GM23338 (cell line): ENCODE measurements at regions not wholly inside any gene's neighbourhood (a gene's known extent, or its start where the extent isn't known, plus 50 kb on each side); places are given as distances from the start of the nearest gene placed in this dataset.
A peak's percentile ranks its signal among the peaks of the same experiment; 100 is the strongest.

ENCODE experiments used
- ATAC-seq: fragments of 200-7000 bp; cut with Tn5 transposase; 3 replicates; pipeline ENCODE4 v1.9.1; 2020
- DNase-seq: peaks from one replicate; pipeline ENCODE4 v3.0.0-alpha.2; 2015; ENCODE audit warnings: low spot score
- H2AFZ ChIP-seq: fragments of 200-600 bp; sonication (generic); 2 replicates; pipeline ENCODE4 v1.8.0; 2016; ENCODE audit warnings: antibody characterized with exemption, mild to moderate bottlenecking, moderate library complexity
- H3F3A ChIP-seq: fragments of 200-600 bp; sonication (generic); replicated peaks from 2 replicates; pipeline ENCODE4 v1.8.0; 2017; ENCODE audit warnings: antibody characterized with exemption, mixed run types, low read depth
- H3K27ac ChIP-seq: fragments of 200-600 bp; sonication (generic); 2 replicates; pipeline ENCODE4 v1.6.1; 2016; ENCODE audit warnings: low read depth
- H3K27me3 ChIP-seq: fragments of 200-600 bp; sonication (generic); 2 replicates; pipeline ENCODE4 v1.8.0; 2016; ENCODE audit warnings: mild to moderate bottlenecking, mixed run types, moderate library complexity; ENCODE audit not compliant: insufficient read depth
- H3K36me3 ChIP-seq: fragments of 200-600 bp; sonication (generic); 2 replicates; pipeline ENCODE4 v1.8.0; 2016; ENCODE audit warnings: mild to moderate bottlenecking; ENCODE audit not compliant: insufficient read depth
- H3K4me1 ChIP-seq: fragments of 200-600 bp; sonication (generic); 2 replicates; pipeline ENCODE4 v1.8.0; 2016; ENCODE audit warnings: mild to moderate bottlenecking, moderate library complexity; ENCODE audit not compliant: insufficient read depth
- H3K4me2 ChIP-seq: fragments of 200-600 bp; sonication (generic); 2 replicates; pipeline ENCODE4 v1.7.1; 2017; ENCODE audit warnings: mixed run types
- H3K4me3 ChIP-seq: fragments of 200-600 bp; sonication (generic); 2 replicates; pipeline ENCODE4 v1.6.1; 2016; ENCODE audit warnings: mixed run types
- H3K79me2 ChIP-seq: fragments of 200-600 bp; sonication (generic); replicated peaks from 2 replicates; pipeline ENCODE4 v1.8.0; 2017; ENCODE audit warnings: mild to moderate bottlenecking; ENCODE audit not compliant: insufficient read depth
- H3K9me2 ChIP-seq: fragments of 200-600 bp; sonication (generic); 2 replicates; pipeline ENCODE4 v1.8.0; 2017; ENCODE audit not compliant: insufficient read depth
- H4K20me1 ChIP-seq: fragments of 200-600 bp; sonication (generic); replicated peaks from 2 replicates; pipeline ENCODE4 v1.8.0; 2017; ENCODE audit warnings: mild to moderate bottlenecking; ENCODE audit not compliant: insufficient read depth
- H3K27ac Mint-ChIP-seq: 2 replicates; pipeline ENCODE4 v1.8.0; 2020; ENCODE audit warnings: inconsistent platforms, mild to moderate bottlenecking, moderate library complexity, mixed read lengths
- H3K27me3 Mint-ChIP-seq: 3 replicates; pipeline ENCODE4 v1.8.0; 2022; ENCODE audit warnings: low read depth, mild to moderate bottlenecking, moderate library complexity, mixed read lengths, inconsistent platforms; ENCODE audit not compliant: insufficient read depth, poor library complexity
- H3K36me3 Mint-ChIP-seq: 3 replicates; pipeline ENCODE4 v1.8.0; 2021; ENCODE audit warnings: low read depth, mild to moderate bottlenecking, inconsistent platforms, moderate library complexity, mixed read lengths
- H3K4me1 Mint-ChIP-seq: 3 replicates; pipeline ENCODE4 v1.8.0; 2020; ENCODE audit warnings: mild to moderate bottlenecking, inconsistent platforms, mixed read lengths
- H3K4me3 Mint-ChIP-seq: 3 replicates; pipeline ENCODE4 v1.8.0; 2021; ENCODE audit warnings: moderate library complexity, mild to moderate bottlenecking, inconsistent platforms, mixed read lengths
- H3K9me3 Mint-ChIP-seq: 3 replicates; pipeline ENCODE4 v1.8.0; 2020; ENCODE audit warnings: moderate library complexity, mild to moderate bottlenecking, inconsistent platforms, mixed read lengths
- CREB1 ChIP-seq: fragments of 250-450 bp; sonication (Bioruptor Pico); IDR thresholded peaks from 2 replicates; pipeline ENCODE4 v1.5.0; 2020; ENCODE audit warnings: low read depth, mild to moderate bottlenecking, moderate library complexity
- CTCF ChIP-seq, 2 experiments: fragments of 200-600 bp in 1 of 2; sonication (generic) in 1 of 2; conservative IDR thresholded peaks; 2 replicates each; pipeline versions ENCODE4 v1.5.1 to v1.6.1; 2016 to 2017; ENCODE audit warnings: antibody characterized with exemption in 2 of 2, low read depth in 2 of 2, mild to moderate bottlenecking in 2 of 2, moderate library complexity in 1 of 2
- EZH2 ChIP-seq: fragments of 200-600 bp; sonication (generic); IDR thresholded peaks from one replicate; pipeline ENCODE4 v1.8.0; 2017; ENCODE audit warnings: antibody characterized with exemption, mild to moderate bottlenecking, low read depth; ENCODE audit not compliant: unreplicated experiment
- EZH2phosphoT487 ChIP-seq: fragments of 200-600 bp; sonication (generic); IDR thresholded peaks from one replicate; pipeline ENCODE4 v1.8.1; 2018; ENCODE audit warnings: antibody characterized with exemption; ENCODE audit not compliant: unreplicated experiment
- JUNB ChIP-seq: IDR thresholded peaks from one replicate; pipeline ENCODE4 v1.6.1; 2016; ENCODE audit warnings: antibody characterized with exemption; ENCODE audit not compliant: unreplicated experiment
- NANOG ChIP-seq: IDR thresholded peaks from 2 replicates; pipeline ENCODE4 v1.6.1; 2016; ENCODE audit warnings: antibody characterized with exemption, borderline replicate concordance
- POLR2AphosphoS5 ChIP-seq: IDR thresholded peaks from 2 replicates; pipeline ENCODE4 v1.6.1; 2016; ENCODE audit warnings: antibody characterized with exemption, low read depth
- STAT1 ChIP-seq: IDR thresholded peaks from one replicate; pipeline ENCODE4 v1.6.1; 2016; ENCODE audit warnings: antibody characterized with exemption; ENCODE audit not compliant: unreplicated experiment
- ZNF114 ChIP-seq: fragments of 250-450 bp; sonication (Bioruptor Pico); IDR thresholded peaks from 2 replicates; pipeline ENCODE4 v1.5.0; 2020; ENCODE audit warnings: mild to moderate bottlenecking, moderate library complexity
- ZNF331 ChIP-seq: fragments of 250-450 bp; sonication (Bioruptor Pico); IDR thresholded peaks from 2 replicates; pipeline ENCODE4 v1.5.0; 2020; ENCODE audit warnings: low read depth, mild to moderate bottlenecking, moderate library complexity
- TF ChIP-seq, protein P1 (sequence below): IDR thresholded peaks from one replicate; pipeline ENCODE4 v1.6.1; 2018; ENCODE audit warnings: antibody characterized with exemption; ENCODE audit not compliant: unreplicated experiment
- TF ChIP-seq, protein P2 (sequence below): fragments of 250-450 bp; sonication (Bioruptor Pico); IDR thresholded peaks from 2 replicates; pipeline ENCODE4 v1.5.0; 2020; ENCODE audit warnings: mild to moderate bottlenecking, moderate library complexity
- TF ChIP-seq, protein P3 (sequence below): IDR thresholded peaks from 2 replicates; pipeline ENCODE4 v1.6.1; 2016; ENCODE audit warnings: antibody characterized with exemption

- H4K20me1 ChIP-seq = no peaks in the 10 kb centered on the region
- H3F3A ChIP-seq = no peaks in the 10 kb centered on the region
- no peaks in the 10 kb centered on the region for H3K4me1 ChIP-seq
- no peaks in the 10 kb centered on the region for H3K27me3 Mint-ChIP-seq
- no peak overlapping the region for H3K27ac ChIP-seq
- H3K36me3 ChIP-seq = no peaks in the 10 kb centered on the region
- no peaks in the 10 kb centered on the region for H3K9me3 Mint-ChIP-seq
- H3K4me3 Mint-ChIP-seq = no peak overlapping the region
- no peak overlapping the region for H3K4me2 ChIP-seq
- H3K27me3 ChIP-seq = no peaks in the 10 kb centered on the region
- no peak overlapping the region for H3K4me3 ChIP-seq
- DNase-seq (no peak), ATAC-seq (no peak)
- no peak overlapping the region for H3K27ac Mint-ChIP-seq
- peak overlapping the region; percentile 69; the same call in 1 of the 2 replicates for H2AFZ ChIP-seq
- H3K9me2 ChIP-seq = no peaks in the 10 kb centered on the region
- TF ChIP-seq EZH2 = no peak
- TF ChIP-seq, protein P1, sequence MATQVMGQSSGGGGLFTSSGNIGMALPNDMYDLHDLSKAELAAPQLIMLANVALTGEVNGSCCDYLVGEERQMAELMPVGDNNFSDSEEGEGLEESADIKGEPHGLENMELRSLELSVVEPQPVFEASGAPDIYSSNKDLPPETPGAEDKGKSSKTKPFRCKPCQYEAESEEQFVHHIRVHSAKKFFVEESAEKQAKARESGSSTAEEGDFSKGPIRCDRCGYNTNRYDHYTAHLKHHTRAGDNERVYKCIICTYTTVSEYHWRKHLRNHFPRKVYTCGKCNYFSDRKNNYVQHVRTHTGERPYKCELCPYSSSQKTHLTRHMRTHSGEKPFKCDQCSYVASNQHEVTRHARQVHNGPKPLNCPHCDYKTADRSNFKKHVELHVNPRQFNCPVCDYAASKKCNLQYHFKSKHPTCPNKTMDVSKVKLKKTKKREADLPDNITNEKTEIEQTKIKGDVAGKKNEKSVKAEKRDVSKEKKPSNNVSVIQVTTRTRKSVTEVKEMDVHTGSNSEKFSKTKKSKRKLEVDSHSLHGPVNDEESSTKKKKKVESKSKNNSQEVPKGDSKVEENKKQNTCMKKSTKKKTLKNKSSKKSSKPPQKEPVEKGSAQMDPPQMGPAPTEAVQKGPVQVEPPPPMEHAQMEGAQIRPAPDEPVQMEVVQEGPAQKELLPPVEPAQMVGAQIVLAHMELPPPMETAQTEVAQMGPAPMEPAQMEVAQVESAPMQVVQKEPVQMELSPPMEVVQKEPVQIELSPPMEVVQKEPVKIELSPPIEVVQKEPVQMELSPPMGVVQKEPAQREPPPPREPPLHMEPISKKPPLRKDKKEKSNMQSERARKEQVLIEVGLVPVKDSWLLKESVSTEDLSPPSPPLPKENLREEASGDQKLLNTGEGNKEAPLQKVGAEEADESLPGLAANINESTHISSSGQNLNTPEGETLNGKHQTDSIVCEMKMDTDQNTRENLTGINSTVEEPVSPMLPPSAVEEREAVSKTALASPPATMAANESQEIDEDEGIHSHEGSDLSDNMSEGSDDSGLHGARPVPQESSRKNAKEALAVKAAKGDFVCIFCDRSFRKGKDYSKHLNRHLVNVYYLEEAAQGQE = no peak
- no peak for TF ChIP-seq JUNB
- TF ChIP-seq STAT1 = no peak
- TF ChIP-seq, protein P2, sequence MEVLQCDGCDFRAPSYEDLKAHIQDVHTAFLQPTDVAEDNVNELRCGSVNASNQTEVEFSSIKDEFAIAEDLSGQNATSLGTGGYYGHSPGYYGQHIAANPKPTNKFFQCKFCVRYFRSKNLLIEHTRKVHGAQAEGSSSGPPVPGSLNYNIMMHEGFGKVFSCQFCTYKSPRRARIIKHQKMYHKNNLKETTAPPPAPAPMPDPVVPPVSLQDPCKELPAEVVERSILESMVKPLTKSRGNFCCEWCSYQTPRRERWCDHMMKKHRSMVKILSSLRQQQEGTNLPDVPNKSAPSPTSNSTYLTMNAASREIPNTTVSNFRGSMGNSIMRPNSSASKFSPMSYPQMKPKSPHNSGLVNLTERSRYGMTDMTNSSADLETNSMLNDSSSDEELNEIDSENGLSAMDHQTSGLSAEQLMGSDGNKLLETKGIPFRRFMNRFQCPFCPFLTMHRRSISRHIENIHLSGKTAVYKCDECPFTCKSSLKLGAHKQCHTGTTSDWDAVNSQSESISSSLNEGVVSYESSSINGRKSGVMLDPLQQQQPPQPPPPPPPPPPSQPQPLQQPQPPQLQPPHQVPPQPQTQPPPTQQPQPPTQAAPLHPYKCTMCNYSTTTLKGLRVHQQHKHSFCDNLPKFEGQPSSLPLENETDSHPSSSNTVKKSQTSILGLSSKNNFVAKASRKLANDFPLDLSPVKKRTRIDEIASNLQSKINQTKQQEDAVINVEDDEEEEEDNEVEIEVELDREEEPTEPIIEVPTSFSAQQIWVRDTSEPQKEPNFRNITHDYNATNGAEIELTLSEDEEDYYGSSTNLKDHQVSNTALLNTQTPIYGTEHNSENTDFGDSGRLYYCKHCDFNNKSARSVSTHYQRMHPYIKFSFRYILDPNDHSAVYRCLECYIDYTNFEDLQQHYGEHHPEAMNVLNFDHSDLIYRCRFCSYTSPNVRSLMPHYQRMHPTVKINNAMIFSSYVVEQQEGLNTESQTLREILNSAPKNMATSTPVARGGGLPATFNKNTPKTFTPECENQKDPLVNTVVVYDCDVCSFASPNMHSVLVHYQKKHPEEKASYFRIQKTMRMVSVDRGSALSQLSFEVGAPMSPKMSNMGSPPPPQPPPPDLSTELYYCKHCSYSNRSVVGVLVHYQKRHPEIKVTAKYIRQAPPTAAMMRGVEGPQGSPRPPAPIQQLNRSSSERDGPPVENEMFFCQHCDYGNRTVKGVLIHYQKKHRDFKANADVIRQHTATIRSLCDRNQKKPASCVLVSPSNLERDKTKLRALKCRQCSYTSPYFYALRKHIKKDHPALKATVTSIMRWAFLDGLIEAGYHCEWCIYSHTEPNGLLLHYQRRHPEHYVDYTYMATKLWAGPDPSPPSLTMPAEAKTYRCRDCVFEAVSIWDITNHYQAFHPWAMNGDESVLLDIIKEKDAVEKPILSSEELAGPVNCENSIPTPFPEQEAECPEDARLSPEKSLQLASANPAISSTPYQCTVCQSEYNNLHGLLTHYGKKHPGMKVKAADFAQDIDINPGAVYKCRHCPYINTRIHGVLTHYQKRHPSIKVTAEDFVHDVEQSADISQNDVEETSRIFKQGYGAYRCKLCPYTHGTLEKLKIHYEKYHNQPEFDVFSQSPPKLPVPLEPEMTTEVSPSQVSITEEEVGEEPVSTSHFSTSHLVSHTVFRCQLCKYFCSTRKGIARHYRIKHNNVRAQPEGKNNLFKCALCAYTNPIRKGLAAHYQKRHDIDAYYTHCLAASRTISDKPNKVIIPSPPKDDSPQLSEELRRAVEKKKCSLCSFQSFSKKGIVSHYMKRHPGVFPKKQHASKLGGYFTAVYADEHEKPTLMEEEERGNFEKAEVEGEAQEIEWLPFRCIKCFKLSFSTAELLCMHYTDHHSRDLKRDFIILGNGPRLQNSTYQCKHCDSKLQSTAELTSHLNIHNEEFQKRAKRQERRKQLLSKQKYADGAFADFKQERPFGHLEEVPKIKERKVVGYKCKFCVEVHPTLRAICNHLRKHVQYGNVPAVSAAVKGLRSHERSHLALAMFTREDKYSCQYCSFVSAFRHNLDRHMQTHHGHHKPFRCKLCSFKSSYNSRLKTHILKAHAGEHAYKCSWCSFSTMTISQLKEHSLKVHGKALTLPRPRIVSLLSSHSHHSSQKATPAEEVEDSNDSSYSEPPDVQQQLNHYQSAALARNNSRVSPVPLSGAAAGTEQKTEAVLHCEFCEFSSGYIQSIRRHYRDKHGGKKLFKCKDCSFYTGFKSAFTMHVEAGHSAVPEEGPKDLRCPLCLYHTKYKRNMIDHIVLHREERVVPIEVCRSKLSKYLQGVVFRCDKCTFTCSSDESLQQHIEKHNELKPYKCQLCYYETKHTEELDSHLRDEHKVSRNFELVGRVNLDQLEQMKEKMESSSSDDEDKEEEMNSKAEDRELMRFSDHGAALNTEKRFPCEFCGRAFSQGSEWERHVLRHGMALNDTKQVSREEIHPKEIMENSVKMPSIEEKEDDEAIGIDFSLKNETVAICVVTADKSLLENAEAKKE (CRISPR knock-in tag) = no peak
- no peak for TF ChIP-seq NANOG
- TF ChIP-seq ZNF331 (CRISPR knock-in tag) = no peak
- no peak for TF ChIP-seq POLR2AphosphoS5
- no peak for TF ChIP-seq CREB1 (CRISPR knock-in tag)
- TF ChIP-seq EZH2phosphoT487 = no peak
- TF ChIP-seq CTCF (conservative IDR thresholded peaks at IDR 0.05; ENCODE audit: low read depth in 2 of 2) = no peak
- TF ChIP-seq ZNF114 (CRISPR knock-in tag) = no peak
- TF ChIP-seq, protein P3, sequence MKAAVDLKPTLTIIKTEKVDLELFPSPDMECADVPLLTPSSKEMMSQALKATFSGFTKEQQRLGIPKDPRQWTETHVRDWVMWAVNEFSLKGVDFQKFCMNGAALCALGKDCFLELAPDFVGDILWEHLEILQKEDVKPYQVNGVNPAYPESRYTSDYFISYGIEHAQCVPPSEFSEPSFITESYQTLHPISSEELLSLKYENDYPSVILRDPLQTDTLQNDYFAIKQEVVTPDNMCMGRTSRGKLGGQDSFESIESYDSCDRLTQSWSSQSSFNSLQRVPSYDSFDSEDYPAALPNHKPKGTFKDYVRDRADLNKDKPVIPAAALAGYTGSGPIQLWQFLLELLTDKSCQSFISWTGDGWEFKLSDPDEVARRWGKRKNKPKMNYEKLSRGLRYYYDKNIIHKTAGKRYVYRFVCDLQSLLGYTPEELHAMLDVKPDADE = no peak
- H3K36me3 Mint-ChIP-seq = no peaks in the 10 kb centered on the region
- no peaks in the 10 kb centered on the region for H3K79me2 ChIP-seq
- peaks cover 3% of the 10 kb centered on the region; the same call in 2 of the 3 replicates for H3K4me1 Mint-ChIP-seq
Observed at GRCh38 chr6:121694801-121695251, 259.4 kb downstream of the GJA1 start.
